ENCODE measurements at regions not wholly inside any gene's neighbourhood (a gene's known extent, or its start where the extent isn't known, plus 50 kb on each side); places are given as distances from the start of the nearest gene placed in this dataset.
"Not testable (repeated sequence)": the region's sequence is repeated elsewhere in the genome, so short reads cannot be mapped to it uniquely, and the experiment has no call there.

DNA sequence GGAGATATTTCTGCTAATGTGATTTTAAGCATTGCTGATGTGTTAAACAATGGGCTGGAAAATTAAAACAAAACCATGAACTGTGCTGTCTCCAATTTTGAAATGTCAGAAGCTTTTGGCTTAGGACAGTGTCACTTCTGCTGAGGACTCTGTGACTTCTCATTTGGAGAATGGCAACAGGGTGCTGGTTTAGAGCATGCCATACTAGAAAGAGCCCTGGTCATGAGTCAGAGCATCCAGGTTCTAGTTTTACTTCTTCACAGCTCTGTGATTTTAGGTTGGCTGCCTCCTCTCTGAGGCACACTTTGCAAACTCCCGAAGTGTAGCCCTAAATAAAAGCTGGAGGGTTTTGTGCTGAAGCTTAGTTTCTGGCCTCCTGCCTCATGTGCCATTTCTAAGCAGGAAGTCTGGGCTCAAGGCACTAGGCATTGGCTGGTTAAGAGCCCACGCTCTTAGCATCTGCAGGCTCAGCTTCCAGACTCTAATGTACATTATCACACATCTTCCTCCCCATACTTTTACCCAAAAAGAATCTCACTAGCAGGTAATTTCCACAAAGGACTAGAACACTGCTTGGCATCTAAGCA, 193.8 kb downstream of the CNTN3 start:
- intact Hi-C loops (cut with micrococcal nuclease) = no loop called here

DNA sequence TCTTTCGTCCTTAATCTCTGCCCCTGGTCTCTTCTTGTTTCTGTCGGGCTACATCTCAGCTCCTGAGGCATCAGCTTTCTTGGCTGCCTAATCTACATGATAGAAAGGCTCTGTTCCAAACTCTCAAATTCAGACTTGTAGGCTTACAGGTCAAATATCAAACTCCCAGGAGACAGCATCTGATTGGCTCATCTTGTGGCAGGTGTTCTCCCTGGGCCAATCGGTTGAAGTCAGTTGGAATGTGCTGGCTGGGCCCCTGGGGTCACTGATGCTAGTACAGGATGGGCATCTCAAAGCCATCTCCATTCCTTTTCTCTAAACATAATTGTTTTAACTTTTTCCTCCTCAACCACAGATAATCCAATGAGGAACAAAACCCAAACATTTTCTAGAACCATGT, 198.7 kb downstream of the CNTN3 start:
- intact Hi-C loops (cut with micrococcal nuclease) = no loop called here

DNA sequence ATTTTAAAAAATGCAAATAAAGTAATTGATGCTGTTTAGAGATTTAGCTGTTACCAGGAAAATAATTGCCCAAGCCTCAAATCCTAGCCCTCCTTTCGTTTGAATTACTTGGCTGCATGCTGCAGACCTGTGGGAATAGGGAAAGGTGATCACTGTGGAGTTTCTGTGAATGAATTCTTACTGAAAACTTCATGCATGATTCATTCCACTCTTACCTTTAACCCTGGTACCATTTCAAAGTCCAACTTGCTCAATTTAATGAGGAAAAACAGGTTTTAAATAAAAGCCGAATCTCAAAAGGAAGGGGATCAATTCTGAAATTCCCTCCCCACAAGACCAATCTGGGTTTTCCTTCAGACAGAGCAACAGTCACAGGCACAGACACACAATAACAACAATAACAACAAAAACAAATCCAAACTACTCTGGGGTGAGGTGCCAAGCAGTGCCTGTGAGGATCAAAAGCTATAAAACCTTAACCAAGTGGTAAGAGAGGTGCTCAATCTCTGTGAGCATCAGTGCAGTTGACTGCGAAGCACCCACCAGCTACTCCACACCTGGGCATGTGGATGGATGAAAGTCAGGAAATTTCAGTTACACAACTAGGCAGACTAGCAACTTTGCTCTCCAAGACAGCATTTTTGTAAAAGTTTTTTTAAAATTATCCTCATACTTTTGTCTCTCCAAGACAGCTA, 200.8 kb downstream of the CNTN3 start:
- intact Hi-C loops (cut with micrococcal nuclease) = no loop called here

DNA sequence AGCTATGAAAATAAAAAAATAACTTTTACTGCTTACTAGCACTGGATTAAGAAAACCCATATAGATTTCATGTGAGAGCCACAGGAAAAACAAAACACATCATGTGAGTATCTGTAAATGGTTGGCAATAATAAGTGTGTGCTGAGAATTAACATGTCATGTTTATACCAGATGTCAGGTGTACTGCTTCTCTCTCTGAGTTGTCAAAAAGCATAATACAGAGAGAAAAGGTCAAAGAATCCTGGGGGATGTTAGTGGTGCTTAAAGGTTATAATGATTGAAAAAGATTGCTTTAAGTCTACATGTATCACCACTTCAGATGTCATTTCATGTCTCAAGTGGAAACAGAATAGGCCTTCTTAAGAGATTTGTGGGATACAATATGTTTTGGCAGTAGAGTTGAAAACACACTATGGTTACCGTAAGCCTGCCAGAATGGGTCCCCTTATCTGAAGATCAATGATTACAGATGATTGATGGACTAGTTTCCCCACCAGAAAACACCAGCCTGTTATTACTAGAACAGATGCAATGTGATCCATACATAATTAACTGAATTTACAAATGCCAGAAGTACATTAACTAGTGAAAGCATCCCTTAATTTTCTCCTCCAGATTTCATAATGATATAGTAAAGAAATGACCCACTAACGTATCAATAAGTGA, 204.1 kb downstream of the CNTN3 start:
- intact Hi-C loops (cut with micrococcal nuclease) = no loop called here

DNA sequence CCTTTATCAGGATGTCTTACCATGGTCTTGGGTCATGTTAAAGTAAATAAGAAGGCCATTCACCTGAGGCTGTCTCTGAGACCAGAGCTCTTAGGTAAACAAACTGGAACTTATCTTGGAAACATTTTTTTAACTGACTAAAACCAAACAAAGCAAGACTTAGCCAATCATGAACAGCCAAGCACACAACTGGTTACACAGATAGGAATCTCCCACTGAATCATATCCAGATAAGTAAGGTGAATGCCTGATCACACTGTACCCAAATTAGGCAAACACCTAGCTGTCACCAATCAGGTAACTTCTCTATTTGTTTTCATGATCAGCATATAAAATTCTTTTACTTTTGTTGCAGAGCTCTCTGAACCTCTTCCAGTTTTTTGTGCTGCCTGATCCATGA, 205.4 kb downstream of the CNTN3 start:
- intact Hi-C loops (cut with micrococcal nuclease) = no loop called here

DNA sequence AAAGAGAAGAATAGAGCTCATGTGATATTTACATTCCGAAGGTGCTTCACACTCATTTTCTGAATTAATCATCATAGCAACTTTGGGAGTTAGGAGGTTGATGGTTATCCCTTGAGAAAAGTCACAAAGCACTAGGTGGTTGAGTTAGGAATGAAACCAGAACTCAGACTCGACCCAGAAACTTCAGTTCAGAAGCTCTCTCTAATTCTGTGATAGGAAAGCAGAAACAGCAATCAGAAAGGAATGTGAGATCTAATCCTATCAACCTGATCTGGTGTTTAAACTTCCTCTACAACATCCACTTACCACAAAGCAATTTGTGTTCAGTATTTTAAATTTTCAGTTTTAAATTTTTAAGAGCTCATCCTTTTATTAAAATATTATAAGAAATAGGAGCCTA, 211.2 kb downstream of the CNTN3 start:
- intact Hi-C loops (cut with micrococcal nuclease) = no loop called here

DNA sequence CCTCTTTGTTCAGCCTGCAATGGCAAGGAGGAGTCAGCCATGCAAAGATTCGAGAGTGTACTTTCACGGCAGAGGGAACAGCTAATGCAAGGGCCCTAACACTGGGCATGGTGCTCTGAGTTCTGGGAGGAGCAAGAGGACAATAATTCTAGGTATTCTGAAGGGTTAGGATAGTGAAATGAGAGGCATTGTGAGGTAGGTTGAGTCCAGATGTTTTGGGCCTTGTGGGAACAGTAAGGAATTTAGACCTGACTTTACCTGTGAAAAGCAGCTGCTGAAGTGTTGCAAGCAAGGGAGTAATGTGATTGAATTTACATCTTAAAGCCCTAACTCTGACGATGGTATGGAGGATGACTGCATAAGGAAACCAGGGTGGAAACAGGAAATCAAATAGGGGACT, 211.6 kb downstream of the CNTN3 start:
- intact Hi-C loops (cut with micrococcal nuclease) = no loop called here

DNA sequence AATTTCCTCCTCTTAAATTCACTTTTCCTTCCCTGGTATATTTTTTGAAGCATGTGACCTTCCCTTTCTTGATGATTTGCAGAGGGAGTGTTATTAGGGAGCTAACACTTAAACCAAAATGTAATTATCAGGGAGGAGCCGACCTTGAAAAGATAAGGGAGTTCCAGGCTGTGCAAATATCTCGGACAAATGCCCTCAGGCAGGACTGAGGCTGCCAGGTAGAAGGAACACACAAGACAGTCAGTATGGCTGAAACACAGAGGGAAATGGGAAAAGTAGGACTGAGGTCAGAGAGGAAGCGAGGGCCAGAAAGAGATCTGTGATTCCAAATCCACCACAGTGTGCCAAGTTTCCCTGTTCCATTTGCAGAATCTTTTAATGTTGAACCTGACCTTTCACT, 221.0 kb downstream of the CNTN3 start:
- intact Hi-C loops (cut with micrococcal nuclease) = no loop called here

DNA sequence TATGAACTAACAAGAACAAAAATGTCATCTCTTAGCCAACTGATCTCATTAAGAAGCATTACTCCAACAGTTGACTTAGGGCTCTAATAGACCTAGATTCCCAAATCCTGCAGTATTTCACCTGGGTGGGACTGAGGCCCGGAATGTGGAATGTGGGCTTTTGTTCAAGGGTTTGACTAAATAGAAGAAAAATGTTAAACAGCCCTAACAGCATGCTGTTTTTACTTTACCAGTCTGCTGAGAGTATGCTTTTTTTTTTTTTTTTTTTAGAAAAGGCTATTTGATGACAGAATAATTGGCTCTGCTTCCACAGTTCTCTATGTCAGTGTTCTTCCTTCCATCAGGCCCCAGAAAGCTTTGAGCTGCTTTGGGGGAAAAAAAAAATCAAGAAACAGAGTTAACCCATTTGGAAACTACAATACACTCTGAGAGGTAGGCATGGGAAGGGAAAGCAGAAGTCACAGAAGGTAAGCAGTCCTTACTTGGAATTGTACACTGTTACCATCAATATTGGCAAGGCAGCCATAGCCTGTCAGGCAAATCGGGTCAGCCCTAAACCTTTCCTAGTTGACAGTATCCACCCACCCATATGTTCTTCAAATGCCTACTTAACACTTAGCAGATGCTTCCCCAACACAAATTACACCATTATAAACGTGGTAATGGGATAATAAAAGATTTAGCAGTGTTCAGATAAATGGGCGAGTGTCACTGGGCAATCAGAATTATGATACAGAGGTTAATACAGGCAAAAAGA, 224.2 kb downstream of the CNTN3 start:
- intact Hi-C loops (cut with micrococcal nuclease) = no loop called here

DNA sequence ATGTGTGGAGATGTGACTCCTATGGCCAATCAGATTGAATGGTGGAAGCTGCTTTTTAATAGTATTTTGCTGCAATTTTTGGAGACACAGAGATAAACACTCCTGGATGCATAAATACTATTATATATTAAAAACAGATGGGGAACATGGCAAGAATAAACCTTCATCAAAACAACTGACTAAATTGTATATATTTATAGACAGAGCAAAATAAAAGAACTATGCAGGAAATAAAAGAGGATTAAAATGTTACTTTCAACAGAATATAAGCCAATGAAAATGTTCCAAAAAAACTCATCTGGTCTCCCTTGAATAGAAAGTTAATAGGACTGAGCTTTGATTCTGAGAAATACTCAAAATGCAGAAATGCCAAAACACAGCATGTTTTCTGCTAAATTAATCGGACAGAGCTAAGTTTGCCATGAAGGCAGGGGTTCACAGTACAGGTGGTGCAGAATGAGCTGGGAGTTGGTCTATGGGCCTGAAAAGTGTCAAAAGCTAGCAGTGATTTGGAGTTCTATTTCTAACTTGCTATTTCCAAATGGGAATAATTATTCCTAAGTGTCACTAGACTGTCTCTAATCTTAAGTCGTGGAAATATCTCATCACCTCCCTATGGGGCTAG, 227.2 kb downstream of the CNTN3 start:
- intact Hi-C loops (cut with micrococcal nuclease) = no loop called here

DNA sequence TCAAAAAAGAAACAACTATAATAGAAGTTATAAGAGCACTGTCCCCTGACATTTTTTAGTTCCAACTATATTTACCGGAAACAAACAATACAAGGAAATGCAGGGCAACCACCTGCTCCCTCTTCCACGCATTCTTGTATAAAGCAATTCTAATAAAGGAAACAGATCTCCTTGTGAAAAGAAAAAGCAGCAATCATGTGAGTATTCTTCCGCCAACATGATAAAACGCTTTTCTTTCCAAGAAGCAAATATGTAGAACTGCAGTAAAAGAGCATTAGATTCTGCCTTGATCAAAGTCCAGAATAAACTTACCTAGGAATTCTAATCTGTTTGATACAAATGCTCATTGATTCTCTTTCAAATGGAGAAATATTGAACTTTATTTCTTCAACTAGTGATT, 230.3 kb downstream of the CNTN3 start:
- intact Hi-C loops (cut with micrococcal nuclease) = no loop called here

DNA sequence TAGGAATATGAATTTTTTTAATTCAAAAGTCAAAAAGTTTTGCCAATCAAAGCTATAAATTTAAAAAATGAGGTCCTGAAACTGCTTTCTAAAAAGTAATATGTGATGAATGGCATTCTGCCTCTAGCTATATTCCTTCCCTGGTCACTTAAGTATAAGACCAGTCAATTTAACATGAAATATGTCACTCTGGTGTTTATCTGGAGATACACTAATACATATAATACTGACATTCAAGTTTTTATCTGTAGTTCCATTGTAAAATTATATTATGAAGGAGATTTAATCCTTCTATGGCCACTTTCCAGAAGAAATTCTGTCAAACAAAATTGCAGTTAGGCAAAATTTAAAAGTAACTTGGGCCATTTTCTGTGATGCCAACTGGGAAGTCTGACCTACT, 236.8 kb downstream of the CNTN3 start:
- intact Hi-C loops (cut with micrococcal nuclease) = no loop called here

DNA sequence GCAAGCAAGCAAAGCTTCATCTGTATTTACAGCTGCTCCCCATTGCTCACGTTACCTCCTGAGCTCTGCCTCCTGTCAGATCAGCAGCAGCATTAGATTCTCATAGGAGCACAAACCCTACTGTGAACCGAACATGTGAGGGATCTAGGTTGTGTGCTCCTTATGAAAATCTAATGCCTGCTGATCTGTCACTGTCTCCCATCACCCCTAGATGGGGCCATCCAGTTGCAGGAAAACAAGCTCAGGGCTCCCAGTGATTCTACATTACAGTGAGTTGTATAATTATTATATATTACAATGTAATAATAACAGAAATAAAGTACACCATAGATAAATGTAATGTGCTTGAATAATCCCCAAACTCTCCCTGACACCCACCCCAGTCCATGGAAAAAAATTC, 238.1 kb downstream of the CNTN3 start:
- intact Hi-C loops (cut with micrococcal nuclease) = not testable (repeated sequence)

DNA sequence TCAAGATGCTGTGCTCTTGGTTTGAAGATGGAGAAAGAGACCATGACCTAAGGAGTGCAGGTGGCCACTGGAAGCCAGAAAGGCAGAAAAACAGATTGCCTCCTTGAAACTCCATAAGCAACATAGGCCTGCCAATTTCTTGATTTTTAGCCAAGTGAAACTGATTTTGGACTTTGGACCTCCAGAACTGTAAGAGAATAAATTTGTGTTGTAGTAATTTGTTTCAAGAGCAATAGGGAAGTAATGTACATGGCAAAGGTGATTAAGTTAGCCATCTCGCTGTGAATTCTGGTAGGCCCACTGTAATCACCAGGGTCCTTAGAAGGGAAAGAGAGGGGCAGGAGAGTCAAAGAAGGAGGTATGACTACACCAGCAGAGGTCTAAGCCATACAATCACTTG, 238.8 kb downstream of the CNTN3 start:
- intact Hi-C loops (cut with micrococcal nuclease) = no loop called here

DNA sequence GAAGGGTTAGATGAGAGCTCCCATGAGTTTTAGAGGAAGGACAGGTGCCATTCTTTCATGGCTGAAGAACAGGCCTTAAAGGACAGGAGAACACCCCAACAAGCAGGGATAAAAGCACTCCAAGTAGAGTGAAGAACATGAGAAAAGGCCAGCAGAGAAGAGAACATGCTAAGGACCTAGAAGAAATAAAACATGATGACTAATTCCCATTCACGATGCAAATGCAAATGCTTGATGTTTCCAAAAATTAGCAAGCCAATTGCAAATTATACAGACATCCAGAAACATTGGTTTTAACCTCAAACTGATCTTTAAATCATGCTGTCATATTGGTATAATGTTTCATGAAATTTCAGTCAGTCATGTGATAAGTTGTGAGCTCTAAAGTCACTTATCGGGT, 241.7 kb downstream of the CNTN3 start:
- intact Hi-C loops (cut with micrococcal nuclease) = no loop called here

DNA sequence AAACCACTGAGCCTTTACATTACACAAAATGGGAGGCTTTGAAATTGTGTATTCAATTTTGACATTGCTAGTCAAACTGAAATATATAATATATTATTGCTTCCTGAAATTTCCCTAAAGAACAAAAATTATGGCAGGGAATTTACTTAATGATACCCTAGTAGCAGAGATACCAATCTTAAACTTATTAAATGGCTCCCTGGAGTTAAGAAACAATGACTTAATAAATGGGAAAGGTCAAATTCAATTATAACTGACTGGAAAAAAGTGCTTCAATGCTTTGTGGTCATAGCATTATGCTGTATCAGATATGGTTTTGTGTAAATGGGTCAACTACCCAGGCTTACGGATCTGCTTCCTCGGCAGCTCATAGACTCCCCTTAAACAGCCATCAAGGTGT, 244.1 kb downstream of the CNTN3 start:
- intact Hi-C loops (cut with micrococcal nuclease) = no loop called here

DNA sequence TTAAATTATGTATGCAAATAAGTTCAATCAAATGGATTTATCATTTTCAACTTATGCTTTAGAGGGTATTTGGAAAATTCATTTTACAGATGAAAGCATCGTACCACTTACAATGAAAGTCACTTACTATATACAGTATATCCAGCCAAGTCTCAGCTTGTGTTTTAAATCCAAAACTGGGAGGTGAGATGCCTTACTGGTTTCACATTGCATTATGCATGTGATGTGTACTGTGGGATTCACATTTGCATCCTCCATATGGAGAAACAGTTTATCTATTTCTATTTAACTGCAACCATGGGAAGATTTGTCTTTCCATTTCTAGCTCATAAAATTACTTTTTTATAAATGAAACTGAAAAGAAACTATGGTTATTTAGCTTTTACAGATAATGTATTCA, 248.1 kb downstream of the CNTN3 start:
- intact Hi-C loops (cut with micrococcal nuclease) = no loop called here

DNA sequence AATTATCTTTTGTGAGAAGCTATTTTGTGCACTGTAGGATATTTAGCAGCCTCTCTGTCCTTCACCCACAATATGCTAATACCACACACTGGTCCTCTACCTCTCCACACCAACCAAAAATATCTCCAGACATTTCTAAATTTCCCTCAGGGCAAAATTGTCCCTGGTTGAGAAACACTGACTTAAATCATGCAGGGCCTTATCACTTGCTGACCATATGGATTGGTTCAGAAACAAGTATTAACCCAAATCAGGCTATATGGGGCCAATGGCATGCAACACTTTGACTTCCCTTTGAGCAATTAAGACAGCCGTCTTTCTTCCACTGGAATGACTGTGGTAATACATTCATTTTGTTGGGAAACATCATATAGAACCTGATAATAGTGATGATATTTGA, 251.1 kb downstream of the CNTN3 start:
- intact Hi-C loops (cut with micrococcal nuclease) = no loop called here

DNA sequence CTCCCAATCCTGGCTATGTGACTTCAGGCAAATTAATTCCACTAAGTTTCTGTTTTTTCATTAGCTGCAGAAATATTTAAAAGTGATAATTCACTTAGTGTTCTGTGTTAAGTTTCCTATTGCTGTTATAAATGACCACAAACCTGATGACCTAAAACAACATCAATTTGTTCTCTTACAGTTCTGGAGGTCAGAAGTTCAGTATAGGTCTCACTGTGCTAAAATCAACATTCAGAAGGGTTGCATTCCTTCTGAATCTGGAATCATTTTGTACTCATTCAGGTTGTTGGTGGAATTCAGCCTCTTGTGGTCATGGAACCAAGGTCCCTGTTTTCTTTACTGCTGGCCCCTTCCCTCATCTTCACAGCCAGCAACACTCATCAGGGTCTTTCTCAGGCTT, 254.1 kb downstream of the CNTN3 start:
- intact Hi-C loops (cut with micrococcal nuclease) = no loop called here

DNA sequence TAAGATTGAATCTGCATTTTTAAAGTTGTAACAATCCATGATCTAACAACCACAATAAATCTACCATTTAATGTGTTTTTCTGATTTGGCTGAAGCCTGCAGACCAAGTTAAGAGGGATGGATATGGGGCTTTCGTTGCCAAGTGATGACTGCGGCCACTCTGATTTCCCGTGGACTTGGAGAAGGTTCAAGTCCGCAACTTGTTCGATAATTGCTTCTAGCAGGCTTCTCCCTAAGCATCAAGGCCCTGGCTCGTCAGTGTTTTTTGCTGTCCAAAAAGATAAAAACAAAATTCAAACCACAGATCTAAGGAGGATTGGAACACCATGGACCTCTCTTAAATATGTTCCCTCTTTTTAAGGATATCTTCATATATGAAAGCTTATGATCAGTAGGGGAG, 256.6 kb downstream of the CNTN3 start:
- intact Hi-C loops (cut with micrococcal nuclease) = no loop called here

DNA sequence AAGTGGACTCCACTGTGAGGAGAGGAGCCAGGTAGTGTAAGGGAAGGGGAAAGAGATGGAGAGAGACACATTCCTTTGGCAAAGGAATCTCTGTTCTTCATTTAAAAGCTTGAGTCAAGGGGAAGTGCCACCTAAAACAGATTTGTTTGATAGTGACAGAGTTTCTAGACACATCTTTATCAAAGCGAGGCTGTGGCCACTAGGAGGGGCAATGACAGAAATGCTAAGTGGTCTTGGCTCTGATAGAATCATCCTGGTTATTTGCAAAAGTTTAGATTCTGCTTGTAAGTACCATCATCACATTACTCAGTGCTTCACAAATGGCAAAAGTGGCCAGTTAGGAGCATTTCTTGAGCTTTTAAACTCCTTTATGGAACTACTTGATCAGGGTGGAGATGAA, 261.4 kb downstream of the CNTN3 start:
- intact Hi-C loops (cut with micrococcal nuclease) = no loop called here

DNA sequence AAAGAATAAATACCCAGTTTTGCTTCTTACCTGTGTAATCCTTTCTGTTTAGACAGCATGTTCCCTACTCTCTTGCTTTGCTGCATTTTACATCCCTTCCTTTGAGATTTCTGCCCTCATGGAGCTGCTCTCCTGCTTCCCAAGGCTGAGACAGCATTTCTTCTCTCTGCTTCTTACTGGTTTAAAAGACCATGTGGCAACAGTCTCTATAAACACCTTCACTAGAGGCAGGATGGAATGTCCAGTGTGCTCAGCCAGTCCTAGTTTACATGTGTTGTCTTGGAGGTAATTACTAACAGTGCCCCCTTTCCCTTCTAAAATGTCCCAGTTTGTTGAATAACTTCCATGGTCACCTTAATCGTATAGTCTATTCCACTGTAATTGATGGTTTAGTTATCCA, 262.3 kb downstream of the CNTN3 start:
- intact Hi-C loops (cut with micrococcal nuclease) = no loop called here
